Peyer's patch (tissue), 4 donors: ENCODE measurements at regions not wholly inside any gene's neighbourhood (a gene's known extent, or its start where the extent isn't known, plus 50 kb on each side); places are given as distances from the start of the nearest gene placed in this dataset.

Experiments
- POLR2A ChIP-seq, 2 donors: fragments of 450-650 bp; IDR thresholded peaks; one replicate each; pipeline ENCODE4 v1.5.1; 2017; ENCODE audit warnings: antibody characterized with exemption in 2 of 2, mild to moderate bottlenecking in 2 of 2, moderate library complexity in 2 of 2
- TF ChIP-seq, protein P1 (sequence below), 6 experiments: fragments of 450-650 bp in 4 of 6; fragments of 200-600 bp in 2 of 6; sonication (generic) in 1 of 6; IDR thresholded peaks; one replicate each; pipeline ENCODE4 v1.5.1; 2017 to 2019; ENCODE audit warnings: antibody characterized with exemption in 6 of 6, mild to moderate bottlenecking in 3 of 6, moderate library complexity in 1 of 6

DNA sequence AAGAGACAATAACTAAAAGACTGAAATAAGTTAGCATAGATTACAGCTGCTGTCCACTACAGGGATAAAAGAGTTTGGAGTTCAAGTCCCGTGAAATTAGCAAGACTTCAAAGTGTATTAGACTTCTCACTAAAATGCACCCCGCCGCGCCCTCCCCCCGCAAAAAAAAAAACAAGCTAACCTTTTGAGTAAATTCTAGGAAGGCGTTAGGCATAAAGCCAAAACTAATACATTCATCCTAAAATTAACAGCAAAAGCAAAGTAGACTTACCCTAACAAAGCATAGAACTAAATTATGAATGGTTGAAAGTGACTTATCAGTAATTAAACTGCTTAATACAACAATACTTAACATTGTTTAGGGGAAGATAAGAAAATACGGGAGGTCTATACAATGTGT is 581.0 kb upstream of the CHORDC1 start:
- TF ChIP-seq, protein P1, sequence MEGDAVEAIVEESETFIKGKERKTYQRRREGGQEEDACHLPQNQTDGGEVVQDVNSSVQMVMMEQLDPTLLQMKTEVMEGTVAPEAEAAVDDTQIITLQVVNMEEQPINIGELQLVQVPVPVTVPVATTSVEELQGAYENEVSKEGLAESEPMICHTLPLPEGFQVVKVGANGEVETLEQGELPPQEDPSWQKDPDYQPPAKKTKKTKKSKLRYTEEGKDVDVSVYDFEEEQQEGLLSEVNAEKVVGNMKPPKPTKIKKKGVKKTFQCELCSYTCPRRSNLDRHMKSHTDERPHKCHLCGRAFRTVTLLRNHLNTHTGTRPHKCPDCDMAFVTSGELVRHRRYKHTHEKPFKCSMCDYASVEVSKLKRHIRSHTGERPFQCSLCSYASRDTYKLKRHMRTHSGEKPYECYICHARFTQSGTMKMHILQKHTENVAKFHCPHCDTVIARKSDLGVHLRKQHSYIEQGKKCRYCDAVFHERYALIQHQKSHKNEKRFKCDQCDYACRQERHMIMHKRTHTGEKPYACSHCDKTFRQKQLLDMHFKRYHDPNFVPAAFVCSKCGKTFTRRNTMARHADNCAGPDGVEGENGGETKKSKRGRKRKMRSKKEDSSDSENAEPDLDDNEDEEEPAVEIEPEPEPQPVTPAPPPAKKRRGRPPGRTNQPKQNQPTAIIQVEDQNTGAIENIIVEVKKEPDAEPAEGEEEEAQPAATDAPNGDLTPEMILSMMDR (IDR thresholded peaks at IDR 0.05): no peak
- TF ChIP-seq POLR2A (IDR thresholded peaks at IDR 0.05): no peak
